A549 (cell line): ENCODE measurements at regions not wholly inside any gene's neighbourhood (a gene's known extent, or its start where the extent isn't known, plus 50 kb on each side); places are given as distances from the start of the nearest gene placed in this dataset.

ENCODE experiments used
- E2F6 ChIP-seq: IDR thresholded peaks from 2 replicates; pipeline ENCODE4 v1.6.1; 2012; ENCODE audit warnings: low read depth, borderline replicate concordance
- RAD21 ChIP-seq, 2 experiments: fragments of >200 bp in 1 of 2; sonication (Bioruptor Twin) in 1 of 2; formaldehyde crosslinking in 1 of 2; IDR thresholded peaks in 1 of 2; conservative IDR thresholded peaks in 1 of 2; 2 replicates in 1 of 2; 3 replicates in 1 of 2; pipeline ENCODE4 v1.6.1; 2012 to 2018; ENCODE audit warnings: inconsistent platforms in 1 of 2
- RFX5 ChIP-seq: fragments of 450-650 bp; IDR thresholded peaks from 2 replicates; pipeline ENCODE4 v1.7.1; 2014; ENCODE audit warnings: antibody characterized with exemption, mild to moderate bottlenecking, moderate library complexity
- TF ChIP-seq, protein P1 (sequence below): fragments of >200 bp; sonication (Bioruptor Twin); formaldehyde crosslinking; IDR thresholded peaks from 3 replicates; pipeline ENCODE4 v1.5.1; 2016
- TF ChIP-seq, protein P2 (sequence below): fragments of 200-600 bp; sonication (generic); IDR thresholded peaks from 2 replicates; pipeline ENCODE4 v1.6.1; 2016; ENCODE audit warnings: antibody characterized with exemption, mild to moderate bottlenecking, moderate library complexity

DNA sequence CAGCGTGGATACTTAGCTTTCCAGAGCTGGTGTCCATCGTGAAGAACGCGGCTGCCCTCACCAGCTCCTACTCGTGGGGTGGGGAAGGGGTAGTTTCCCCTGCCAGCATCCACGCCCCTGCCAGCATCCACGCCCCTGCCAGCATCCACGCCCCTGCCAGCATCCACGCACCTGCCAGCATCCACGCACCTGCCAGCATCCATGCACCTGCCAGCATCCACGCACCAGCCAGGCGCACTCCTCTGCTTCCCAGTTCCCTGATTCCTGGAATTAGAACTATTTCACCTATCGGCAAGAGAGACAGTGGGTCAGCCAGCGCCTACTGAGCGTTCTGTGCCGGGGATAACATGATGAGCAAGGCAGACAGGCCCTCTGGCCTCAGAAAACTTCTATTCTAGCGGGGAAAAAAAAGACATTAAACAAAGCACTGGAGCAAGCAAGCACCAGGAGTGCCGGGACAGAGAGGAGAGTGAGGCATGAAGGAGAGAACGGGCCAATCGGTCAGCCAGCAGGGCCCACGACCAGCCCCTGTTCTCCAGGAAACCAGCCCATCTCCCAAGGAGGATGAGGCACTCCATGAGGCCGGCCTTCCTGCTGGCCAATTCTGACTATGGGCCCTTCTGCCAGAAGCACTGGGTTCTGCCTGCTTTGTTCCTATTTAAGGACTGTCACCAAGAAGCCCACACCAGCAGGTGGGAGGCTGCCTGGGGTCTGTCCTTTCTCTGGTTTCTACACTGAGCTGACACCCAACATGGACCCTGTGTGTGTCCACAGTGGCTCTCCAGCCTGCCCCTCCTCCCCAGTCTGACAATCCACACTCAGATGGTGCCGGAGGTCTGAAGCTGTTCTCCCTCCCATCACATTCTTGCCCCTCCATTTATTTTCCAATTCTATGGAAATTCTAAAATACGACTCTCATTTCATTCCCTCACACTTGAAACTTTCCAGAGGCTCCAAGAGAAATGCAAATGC lies 78.4 kb upstream of the SALL3 start:
- TF ChIP-seq, protein P1, sequence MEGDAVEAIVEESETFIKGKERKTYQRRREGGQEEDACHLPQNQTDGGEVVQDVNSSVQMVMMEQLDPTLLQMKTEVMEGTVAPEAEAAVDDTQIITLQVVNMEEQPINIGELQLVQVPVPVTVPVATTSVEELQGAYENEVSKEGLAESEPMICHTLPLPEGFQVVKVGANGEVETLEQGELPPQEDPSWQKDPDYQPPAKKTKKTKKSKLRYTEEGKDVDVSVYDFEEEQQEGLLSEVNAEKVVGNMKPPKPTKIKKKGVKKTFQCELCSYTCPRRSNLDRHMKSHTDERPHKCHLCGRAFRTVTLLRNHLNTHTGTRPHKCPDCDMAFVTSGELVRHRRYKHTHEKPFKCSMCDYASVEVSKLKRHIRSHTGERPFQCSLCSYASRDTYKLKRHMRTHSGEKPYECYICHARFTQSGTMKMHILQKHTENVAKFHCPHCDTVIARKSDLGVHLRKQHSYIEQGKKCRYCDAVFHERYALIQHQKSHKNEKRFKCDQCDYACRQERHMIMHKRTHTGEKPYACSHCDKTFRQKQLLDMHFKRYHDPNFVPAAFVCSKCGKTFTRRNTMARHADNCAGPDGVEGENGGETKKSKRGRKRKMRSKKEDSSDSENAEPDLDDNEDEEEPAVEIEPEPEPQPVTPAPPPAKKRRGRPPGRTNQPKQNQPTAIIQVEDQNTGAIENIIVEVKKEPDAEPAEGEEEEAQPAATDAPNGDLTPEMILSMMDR, result no peak
- TF ChIP-seq RAD21 (conservative IDR thresholded peaks at IDR 0.05 in 1 of 2, IDR thresholded peaks at IDR 0.05 in 1 of 2) (no peak), RFX5 (no peak), E2F6 (no peak)
- TF ChIP-seq, protein P2, sequence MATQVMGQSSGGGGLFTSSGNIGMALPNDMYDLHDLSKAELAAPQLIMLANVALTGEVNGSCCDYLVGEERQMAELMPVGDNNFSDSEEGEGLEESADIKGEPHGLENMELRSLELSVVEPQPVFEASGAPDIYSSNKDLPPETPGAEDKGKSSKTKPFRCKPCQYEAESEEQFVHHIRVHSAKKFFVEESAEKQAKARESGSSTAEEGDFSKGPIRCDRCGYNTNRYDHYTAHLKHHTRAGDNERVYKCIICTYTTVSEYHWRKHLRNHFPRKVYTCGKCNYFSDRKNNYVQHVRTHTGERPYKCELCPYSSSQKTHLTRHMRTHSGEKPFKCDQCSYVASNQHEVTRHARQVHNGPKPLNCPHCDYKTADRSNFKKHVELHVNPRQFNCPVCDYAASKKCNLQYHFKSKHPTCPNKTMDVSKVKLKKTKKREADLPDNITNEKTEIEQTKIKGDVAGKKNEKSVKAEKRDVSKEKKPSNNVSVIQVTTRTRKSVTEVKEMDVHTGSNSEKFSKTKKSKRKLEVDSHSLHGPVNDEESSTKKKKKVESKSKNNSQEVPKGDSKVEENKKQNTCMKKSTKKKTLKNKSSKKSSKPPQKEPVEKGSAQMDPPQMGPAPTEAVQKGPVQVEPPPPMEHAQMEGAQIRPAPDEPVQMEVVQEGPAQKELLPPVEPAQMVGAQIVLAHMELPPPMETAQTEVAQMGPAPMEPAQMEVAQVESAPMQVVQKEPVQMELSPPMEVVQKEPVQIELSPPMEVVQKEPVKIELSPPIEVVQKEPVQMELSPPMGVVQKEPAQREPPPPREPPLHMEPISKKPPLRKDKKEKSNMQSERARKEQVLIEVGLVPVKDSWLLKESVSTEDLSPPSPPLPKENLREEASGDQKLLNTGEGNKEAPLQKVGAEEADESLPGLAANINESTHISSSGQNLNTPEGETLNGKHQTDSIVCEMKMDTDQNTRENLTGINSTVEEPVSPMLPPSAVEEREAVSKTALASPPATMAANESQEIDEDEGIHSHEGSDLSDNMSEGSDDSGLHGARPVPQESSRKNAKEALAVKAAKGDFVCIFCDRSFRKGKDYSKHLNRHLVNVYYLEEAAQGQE, result no peak
